Stimulated activated CD4-positive, alpha-beta T cell treated with anti-CD3 and anti-CD28 coated beads, Interleukin-2, amount 100 ng/mL, for 4 hours (primary cell): ENCODE measurements at regions not wholly inside any gene's neighbourhood (a gene's known extent, or its start where the extent isn't known, plus 50 kb on each side); places are given as distances from the start of the nearest gene placed in this dataset.
"Not testable (repeated sequence)": the region's sequence is repeated elsewhere in the genome, so short reads cannot be mapped to it uniquely, and the experiment has no call there.

Experiments
- DNase-seq: peaks from one replicate; pipeline ENCODE4 v3.0.0-alpha.2; 2020; ENCODE audit warnings: low read depth

GRCh38 chr10:121306159-121306673 lies 292.0 kb downstream of the FGFR2 start:
- DNase-seq = no peak

GRCh38 chr10:121307411-121307980 lies 290.7 kb downstream of the FGFR2 start:
- no peak for DNase-seq

- no peak for DNase-seq
Observed at GRCh38 chr10:121308020-121308419, 290.2 kb downstream of the FGFR2 start.

- no peak for DNase-seq
Observed at GRCh38 chr10:121309164-121309563, 289.1 kb downstream of the FGFR2 start.

GRCh38 chr10:121310151-121310711 lies 288.0 kb downstream of the FGFR2 start:
- no peak for DNase-seq

- DNase-seq = no peak
Observed at GRCh38 chr10:121311812-121312443, 286.3 kb downstream of the FGFR2 start.

- DNase-seq = no peak
Observed at GRCh38 chr10:121312587-121312986, 285.7 kb downstream of the FGFR2 start.

- no peak for DNase-seq
Observed at GRCh38 chr10:121313119-121313875, 284.9 kb downstream of the FGFR2 start.

GRCh38 chr10:121316432-121316831 lies 281.8 kb downstream of the FGFR2 start:
- no peak for DNase-seq

GRCh38 chr10:121317374-121317773 lies 280.9 kb downstream of the FGFR2 start:
- no peak for DNase-seq

- DNase-seq = no peak
Observed at GRCh38 chr10:121322046-121322445, 276.2 kb downstream of the FGFR2 start.

- no peak for DNase-seq
Observed at GRCh38 chr10:121322776-121323175, 275.5 kb downstream of the FGFR2 start.

GRCh38 chr10:121323443-121323842 lies 274.8 kb downstream of the FGFR2 start:
- DNase-seq = no peak

GRCh38 chr10:121324678-121325213 lies 273.5 kb downstream of the FGFR2 start:
- no peak for DNase-seq

- no peak for DNase-seq
Observed at GRCh38 chr10:121325490-121326231, 272.6 kb downstream of the FGFR2 start.

GRCh38 chr10:121326905-121327304 lies 271.3 kb downstream of the FGFR2 start:
- no peak for DNase-seq

GRCh38 chr10:121327727-121328126 lies 270.5 kb downstream of the FGFR2 start:
- DNase-seq = no peak

- DNase-seq = not testable (repeated sequence)
Observed at GRCh38 chr10:121329631-121330030, 268.6 kb downstream of the FGFR2 start.

- DNase-seq = no peak
Observed at GRCh38 chr10:121330563-121330962, 267.7 kb downstream of the FGFR2 start.

- no peak for DNase-seq
Observed at GRCh38 chr10:121332353-121332752, 265.9 kb downstream of the FGFR2 start.

- DNase-seq = no peak
Observed at GRCh38 chr10:121332829-121333765, 265.1 kb downstream of the FGFR2 start.
